HEK293 (cell line): ENCODE measurements at regions not wholly inside any gene's neighbourhood (a gene's known extent, or its start where the extent isn't known, plus 50 kb on each side); places are given as distances from the start of the nearest gene placed in this dataset.

Experiments
- CTCF ChIA-PET: fragments of 350-600 bp; formaldehyde crosslinking; extraction: SDS; loops from one replicate; lab custom pipeline; 2021; ENCODE audit warnings: antibody characterized with exemption; lab: Yijun Ruan, JAX
- POLR2A ChIA-PET: fragments of 300-600 bp; formaldehyde crosslinking; extraction: SDS; loops from one replicate; lab custom pipeline; 2020; ENCODE audit warnings: antibody characterized with exemption, inconsistent platforms; lab: Yijun Ruan, JAX
- H3K27ac ChIP-seq: fragments of 200-500 bp; sonication (Bioruptor generic); 2 replicates; pipeline ENCODE4 v1.5.1; 2014; ENCODE audit warnings: low read depth, low read length, control low read depth, inconsistent platforms; ENCODE audit errors: extremely low read depth
- H3K36me3 ChIP-seq, 2 experiments: fragments of 200-500 bp in 1 of 2; sonication (Bioruptor generic) in 1 of 2; 1 replicate in 1 of 2; 2 replicates in 1 of 2; pipeline ENCODE4 v1.5.1; 2014 to 2017; ENCODE audit warnings: inconsistent platforms in 2 of 2, low read length in 2 of 2; ENCODE audit not compliant: control insufficient read depth in 2 of 2, insufficient read depth in 1 of 2
- H3K4me1 ChIP-seq: fragments of 200-500 bp; sonication (Bioruptor generic); 2 replicates; pipeline ENCODE4 v1.5.1; 2014; ENCODE audit warnings: mild to moderate bottlenecking, low read length, inconsistent platforms; ENCODE audit not compliant: control insufficient read depth, insufficient read depth
- H3K4me3 ChIP-seq: 2 replicates; pipeline ENCODE4 v1.5.1; 2011; ENCODE audit warnings: low read depth, mild to moderate bottlenecking, control low read depth, low read length, moderate library complexity
- H3K9me3 ChIP-seq: fragments of 200-500 bp; sonication (Bioruptor generic); 2 replicates; pipeline ENCODE4 v1.5.1; 2014; ENCODE audit warnings: low read depth, low read length, inconsistent platforms; ENCODE audit not compliant: control insufficient read depth, insufficient read depth
- BCL11B ChIP-seq: fragments of 450-650 bp; formaldehyde crosslinking; IDR thresholded peaks from 2 replicates; pipeline ENCODE4 v1.5.1; 2016; ENCODE audit warnings: low read depth, missing biosample characterization, missing genetic modification characterization
- FEZF1 ChIP-seq: fragments of 450-650 bp; formaldehyde crosslinking; IDR thresholded peaks from 2 replicates; pipeline ENCODE4 v1.5.1; 2016; ENCODE audit warnings: missing biosample characterization, missing genetic modification characterization
- GLI4 ChIP-seq: fragments of 450-650 bp; formaldehyde crosslinking; IDR thresholded peaks from 2 replicates; pipeline ENCODE4 v1.5.1; 2016; ENCODE audit warnings: missing biosample characterization, missing genetic modification characterization
- GLIS1 ChIP-seq: fragments of 450-650 bp; formaldehyde crosslinking; IDR thresholded peaks from 2 replicates; pipeline ENCODE4 v1.5.1; 2016; ENCODE audit warnings: missing biosample characterization, missing genetic modification characterization
- HIC1 ChIP-seq: fragments of 450-650 bp; formaldehyde crosslinking; IDR thresholded peaks from 2 replicates; pipeline ENCODE4 v1.5.1; 2016; ENCODE audit warnings: missing biosample characterization, missing genetic modification characterization
- HOXC10 ChIP-seq: sonication (generic); formaldehyde crosslinking; IDR thresholded peaks from 2 replicates; pipeline ENCODE4 v1.8.1; 2023; ENCODE audit warnings: mild to moderate bottlenecking, missing genetic modification reagents
- KLF17 ChIP-seq: fragments of 450-650 bp; formaldehyde crosslinking; IDR thresholded peaks from 2 replicates; pipeline ENCODE4 v1.5.1; 2016; ENCODE audit warnings: missing biosample characterization, missing genetic modification characterization
- KLF8 ChIP-seq: fragments of 450-650 bp; formaldehyde crosslinking; IDR thresholded peaks from 2 replicates; pipeline ENCODE4 v1.5.1; 2016; ENCODE audit warnings: missing biosample characterization, missing genetic modification characterization
- SALL2 ChIP-seq: fragments of 450-650 bp; formaldehyde crosslinking; IDR thresholded peaks from 2 replicates; pipeline ENCODE4 v1.5.0; 2017; ENCODE audit warnings: missing biosample characterization, mild to moderate bottlenecking, missing genetic modification characterization, borderline replicate concordance
- TCF7L2 ChIP-seq: IDR thresholded peaks from 2 replicates; pipeline ENCODE4 v1.6.1; 2011; ENCODE audit warnings: low read depth, mild to moderate bottlenecking, inconsistent platforms, low read length, moderate library complexity, borderline replicate concordance
- YY1 ChIP-seq: fragments of 450-650 bp; formaldehyde crosslinking; IDR thresholded peaks from 2 replicates; pipeline ENCODE4 v1.5.1; 2018; ENCODE audit warnings: missing biosample characterization, missing genetic modification characterization
- YY2 ChIP-seq: fragments of 450-650 bp; formaldehyde crosslinking; IDR thresholded peaks from 2 replicates; pipeline ENCODE4 v1.5.1; 2016; ENCODE audit warnings: missing biosample characterization, missing genetic modification characterization
- ZFP41 ChIP-seq: fragments of 450-650 bp; formaldehyde crosslinking; IDR thresholded peaks from 2 replicates; pipeline ENCODE4 v1.5.1; 2016; ENCODE audit warnings: missing biosample characterization, missing genetic modification characterization, borderline replicate concordance
- ZNF155 ChIP-seq: fragments of 450-650 bp; formaldehyde crosslinking; IDR thresholded peaks from 2 replicates; pipeline ENCODE4 v1.5.1; 2016; ENCODE audit warnings: missing biosample characterization, missing genetic modification characterization
- ZNF157 ChIP-seq: fragments of 450-650 bp; formaldehyde crosslinking; IDR thresholded peaks from 2 replicates; pipeline ENCODE4 v1.5.1; 2016; ENCODE audit warnings: missing biosample characterization, missing genetic modification characterization
- ZNF248 ChIP-seq: fragments of 450-650 bp; formaldehyde crosslinking; IDR thresholded peaks from 2 replicates; pipeline ENCODE4 v1.5.1; 2017; ENCODE audit warnings: missing biosample characterization, missing genetic modification characterization
- ZNF341 ChIP-seq: fragments of 450-650 bp; formaldehyde crosslinking; IDR thresholded peaks from 2 replicates; pipeline ENCODE4; 2016; ENCODE audit warnings: low read depth, missing biosample characterization, missing genetic modification characterization
- ZNF426 ChIP-seq: fragments of 450-650 bp; formaldehyde crosslinking; IDR thresholded peaks from 2 replicates; pipeline ENCODE4 v1.5.1; 2017; ENCODE audit warnings: missing biosample characterization, missing genetic modification characterization, mild to moderate bottlenecking, inconsistent platforms, moderate library complexity
- ZNF544 ChIP-seq: fragments of 450-650 bp; formaldehyde crosslinking; IDR thresholded peaks from 2 replicates; pipeline ENCODE4 v1.5.0; 2017; ENCODE audit warnings: missing biosample characterization, missing genetic modification characterization
- ZNF558 ChIP-seq: fragments of 450-650 bp; formaldehyde crosslinking; IDR thresholded peaks from 2 replicates; pipeline ENCODE4 v1.5.1; 2016; ENCODE audit warnings: missing biosample characterization, missing genetic modification characterization
- ZNF596 ChIP-seq: fragments of 450-650 bp; IDR thresholded peaks from 2 replicates; pipeline ENCODE4 v1.5.0; 2018; ENCODE audit warnings: missing biosample characterization, mild to moderate bottlenecking, missing genetic modification characterization, moderate library complexity
- ZNF654 ChIP-seq: fragments of 450-650 bp; formaldehyde crosslinking; IDR thresholded peaks from 2 replicates; pipeline ENCODE4 v1.5.1; 2016; ENCODE audit warnings: low read depth, missing biosample characterization, missing genetic modification characterization
- ZNF692 ChIP-seq: fragments of 450-650 bp; formaldehyde crosslinking; IDR thresholded peaks from 2 replicates; pipeline ENCODE4 v1.5.1; 2016; ENCODE audit warnings: missing biosample characterization, missing genetic modification characterization
- ZNF747 ChIP-seq: fragments of 450-650 bp; formaldehyde crosslinking; IDR thresholded peaks from 2 replicates; pipeline ENCODE4 v1.5.1; 2016; ENCODE audit warnings: missing biosample characterization, missing genetic modification characterization
- ZSCAN5A ChIP-seq: fragments of 450-650 bp; formaldehyde crosslinking; IDR thresholded peaks from 2 replicates; pipeline ENCODE4 v1.5.1; 2016; ENCODE audit warnings: missing biosample characterization, missing genetic modification characterization
- ZXDB ChIP-seq: fragments of 450-650 bp; formaldehyde crosslinking; IDR thresholded peaks from 2 replicates; pipeline ENCODE4 v1.5.1; 2016; ENCODE audit warnings: missing biosample characterization, missing genetic modification characterization

- no peak for TF ChIP-seq TCF7L2
- no peak for TF ChIP-seq ZNF155 (tag by site-specific recombination)
- no peak for TF ChIP-seq GLI4 (tag by site-specific recombination)
- no peak for TF ChIP-seq ZNF426 (tag by site-specific recombination)
- no peak for TF ChIP-seq FEZF1 (tag by site-specific recombination)
- TF ChIP-seq ZXDB (tag by site-specific recombination) = no peak
- TF ChIP-seq ZNF157 (tag by site-specific recombination) = no peak
- no peak for TF ChIP-seq ZNF596 (tag by site-specific recombination)
- TF ChIP-seq ZSCAN5A (tag by site-specific recombination) = no peak
These were observed 230.3 kb downstream of the SH2D4B start (continued) for GRCh38 chr10:80767963-80768362.

- Histone ChIP-seq H3K9me3 (no peaks in the 10 kb centered on the region), H3K4me3 (no peak overlapping the region), H3K27ac (no peak overlapping the region), H3K4me1 (no peaks in the 10 kb centered on the region), H3K36me3 (no peaks in the 10 kb centered on the region)
- ChIA-PET CTCF (interaction anchor here (0.7 kb wide), 1 partner anchor 152 kb away, joined by 5 read pairs; no protein-coding TSS in a partner anchor), POLR2A (no interaction called here)
- TF ChIP-seq ZNF558 (tag by site-specific recombination) (no peak), YY1 (tag by site-specific recombination) (no peak), HOXC10 (CRISPR knock-in tag) (no peak), ZNF692 (tag by site-specific recombination) (no peak), ZNF747 (no peak), ZNF654 (no peak), GLIS1 (tag by site-specific recombination) (no peak), SALL2 (no peak), KLF17 (tag by site-specific recombination) (no peak), KLF8 (tag by site-specific recombination) (no peak), ZNF248 (no peak), BCL11B (tag by site-specific recombination) (no peak), ZNF341 (tag by site-specific recombination) (no peak), YY2 (tag by site-specific recombination) (no peak)
These were observed 232.0 kb downstream of the SH2D4B start for GRCh38 chr10:80769700-80770160.

DNA sequence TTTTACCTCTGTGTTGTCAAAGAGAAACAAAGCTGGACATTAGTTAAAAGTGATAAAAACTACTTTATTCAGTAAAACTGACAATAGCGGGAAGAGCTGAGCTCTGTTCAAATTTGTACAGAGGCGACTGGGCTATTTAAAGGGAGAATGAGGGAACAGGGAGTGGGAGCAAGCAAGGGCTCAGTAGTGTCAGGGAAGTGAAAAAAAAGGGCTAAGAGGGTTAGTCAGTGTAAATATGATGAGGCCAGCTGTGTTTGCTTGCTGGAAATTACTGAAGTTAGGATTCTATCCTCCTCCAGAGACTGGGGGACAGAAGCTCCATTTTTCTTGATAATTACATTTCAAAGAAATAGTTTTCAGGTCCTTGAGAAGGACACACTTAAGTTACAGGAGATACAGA, 232.5 kb downstream of the SH2D4B start:
- POLR2A ChIA-PET = no interaction called here
- no peak overlapping the region for H3K27ac ChIP-seq
- H3K36me3 ChIP-seq = no peaks in the 10 kb centered on the region
- H3K4me3 ChIP-seq = no peak overlapping the region
- H3K4me1 ChIP-seq = no peaks in the 10 kb centered on the region
- CTCF ChIA-PET = interaction anchor here (0.7 kb wide), 1 partner anchor 152 kb away, joined by 5 read pairs; no protein-coding TSS in a partner anchor
- TF ChIP-seq ZNF544 (tag by site-specific recombination) (no peak), HIC1 (tag by site-specific recombination) (no peak), ZFP41 (tag by site-specific recombination) (no peak)
- TF ChIP-seq, all 188 proteins: peak for 0
- no peaks in the 10 kb centered on the region for H3K9me3 ChIP-seq
